GM18861 (cell line): ENCODE measurements at regions not wholly inside any gene's neighbourhood (a gene's known extent, or its start where the extent isn't known, plus 50 kb on each side); places are given as distances from the start of the nearest gene placed in this dataset.
"Not testable (repeated sequence)": the region's sequence is repeated elsewhere in the genome, so short reads cannot be mapped to it uniquely, and the experiment has no call there.

ENCODE experiments used
- ATAC-seq: cut with Tn5 transposase; IDR thresholded peaks from one replicate; pipeline ENCODE4 v1.9.1; 2021; ENCODE audit not compliant: unreplicated experiment

DNA sequence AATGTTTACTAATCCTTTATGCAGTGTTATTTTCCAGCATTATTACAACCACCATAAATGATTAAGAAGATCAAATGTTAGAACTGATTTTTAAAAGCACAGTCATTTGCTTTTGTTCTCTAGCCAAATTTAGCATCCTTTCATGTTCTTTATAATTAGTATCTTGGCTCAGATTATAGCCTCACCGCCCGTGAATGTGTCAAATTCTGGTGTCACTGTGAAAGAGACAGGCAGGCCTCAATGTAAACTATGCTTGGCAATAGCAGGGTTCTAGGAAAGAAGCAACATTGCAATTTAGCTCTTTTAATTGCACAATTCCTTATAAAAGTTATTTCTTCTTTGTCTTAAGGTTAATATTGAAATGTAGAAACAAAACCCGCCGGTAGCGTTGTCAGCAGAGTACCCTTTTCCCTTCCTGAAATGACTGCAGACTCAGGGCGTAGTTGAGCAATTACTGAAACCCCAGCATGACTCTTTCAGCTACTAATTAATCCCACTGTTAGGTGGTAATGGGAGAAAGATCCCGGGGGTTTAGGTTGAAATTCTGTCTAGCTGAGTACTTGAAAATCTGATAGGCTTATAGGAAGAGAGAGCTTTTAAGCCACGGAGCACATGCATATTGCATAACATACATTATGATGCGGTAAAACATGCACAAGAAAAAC is 1600.5 kb upstream of the SEL1L start:
- no peak for ATAC-seq

DNA sequence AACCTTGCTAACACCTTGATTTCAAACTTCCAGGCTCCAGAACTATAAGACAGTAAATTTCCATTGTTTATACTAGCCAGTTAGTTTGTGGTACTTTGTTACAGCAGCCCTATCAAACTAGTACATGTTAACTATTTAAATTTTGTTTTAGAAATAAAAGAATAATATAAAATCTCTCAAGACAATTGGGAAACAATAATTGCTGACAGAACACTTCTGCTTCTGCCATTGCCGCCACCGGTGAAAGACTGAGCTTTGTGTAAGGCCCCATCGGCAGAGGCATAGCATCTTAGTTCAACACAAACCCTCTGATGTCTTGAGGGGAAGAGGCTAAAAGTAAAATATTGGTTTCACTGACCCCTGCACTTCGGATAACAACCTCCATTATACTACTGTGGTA is 1607.1 kb upstream of the SEL1L start:
- ATAC-seq, result no peak

DNA sequence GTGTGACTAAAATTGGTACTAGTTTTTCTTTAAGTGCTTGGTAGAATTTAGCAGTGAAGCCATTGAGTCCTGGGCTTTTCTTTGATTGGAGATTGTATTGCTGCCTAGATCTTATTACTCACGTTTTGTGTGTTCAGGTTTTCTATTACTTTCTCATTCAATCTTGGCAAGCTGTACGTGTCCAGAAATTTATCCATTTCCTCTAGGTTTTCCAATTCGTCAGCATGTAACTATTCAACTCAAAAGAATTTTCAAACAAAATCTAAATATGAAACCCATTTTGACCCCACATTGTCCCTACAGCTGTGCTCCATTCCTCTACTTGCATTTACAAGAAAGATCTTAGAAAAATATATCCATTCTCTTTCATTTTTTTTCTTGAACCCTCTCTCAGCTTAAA is 1613.4 kb upstream of the SEL1L start:
- ATAC-seq, result no peak

DNA sequence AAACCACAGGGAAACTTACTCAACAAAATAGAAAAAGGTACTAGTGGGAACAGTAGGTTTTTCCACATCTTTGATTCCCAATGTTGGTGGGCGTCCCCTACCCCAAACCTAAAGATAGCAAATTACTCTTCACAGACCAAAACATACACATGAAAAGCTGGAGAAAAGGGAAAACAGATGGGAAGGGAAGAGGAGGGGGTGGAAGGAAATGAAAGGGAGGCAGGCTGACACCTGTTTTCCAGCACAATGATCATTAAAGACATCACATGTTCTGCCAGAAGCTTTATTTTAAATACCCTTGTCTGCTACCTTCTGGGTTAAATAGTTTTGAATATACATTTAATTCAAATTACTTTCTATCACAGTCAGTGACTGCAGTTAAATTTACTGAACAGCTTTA is 1617.9 kb upstream of the SEL1L start:
- ATAC-seq, result no peak

DNA sequence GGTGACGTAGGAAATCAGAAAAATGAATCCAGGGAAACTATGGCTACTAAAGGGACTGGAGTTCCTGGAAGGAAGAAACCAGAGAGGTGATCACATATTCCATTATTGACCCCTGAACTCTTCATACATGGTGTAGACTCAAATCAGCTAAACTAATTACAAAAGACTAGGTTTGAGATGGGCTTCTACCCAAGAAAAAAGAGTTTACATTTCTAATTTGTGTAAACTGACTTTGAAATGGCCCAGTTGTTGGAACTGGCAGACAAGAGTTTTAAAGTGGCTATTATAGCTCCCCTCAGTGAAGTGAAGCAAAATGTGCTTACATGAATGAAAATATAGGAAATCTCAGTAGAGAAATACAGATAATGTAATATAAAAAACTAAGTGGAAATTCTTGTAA is 1619.4 kb upstream of the SEL1L start:
- ATAC-seq, result no peak

DNA sequence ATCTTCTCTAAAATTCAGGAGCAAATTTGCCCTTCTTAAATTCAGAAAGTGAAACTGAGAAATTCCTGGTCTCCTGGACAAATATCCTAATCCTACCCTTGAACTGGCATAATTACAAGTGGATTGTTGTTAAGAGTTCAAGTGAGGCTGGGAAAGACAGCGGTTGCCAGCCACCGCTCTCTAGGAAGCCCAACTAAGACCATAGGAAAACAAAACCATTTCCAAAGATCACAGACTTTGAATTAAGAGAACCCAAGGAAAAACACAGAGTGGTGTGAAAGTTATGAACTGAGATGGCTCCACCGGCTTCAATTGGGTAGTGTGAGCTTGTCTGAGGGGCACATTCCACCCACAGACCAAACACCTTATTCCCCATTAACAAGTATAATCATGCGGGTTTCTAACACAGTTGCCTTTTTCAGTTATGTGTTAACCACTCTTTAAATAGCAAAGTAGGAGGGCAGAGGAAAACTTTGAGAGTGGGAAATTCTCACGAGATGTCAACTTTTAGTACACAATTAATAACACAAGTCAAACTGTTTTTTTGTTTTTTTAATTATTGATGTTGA is 1628.8 kb upstream of the SEL1L start:
- no peak for ATAC-seq

DNA sequence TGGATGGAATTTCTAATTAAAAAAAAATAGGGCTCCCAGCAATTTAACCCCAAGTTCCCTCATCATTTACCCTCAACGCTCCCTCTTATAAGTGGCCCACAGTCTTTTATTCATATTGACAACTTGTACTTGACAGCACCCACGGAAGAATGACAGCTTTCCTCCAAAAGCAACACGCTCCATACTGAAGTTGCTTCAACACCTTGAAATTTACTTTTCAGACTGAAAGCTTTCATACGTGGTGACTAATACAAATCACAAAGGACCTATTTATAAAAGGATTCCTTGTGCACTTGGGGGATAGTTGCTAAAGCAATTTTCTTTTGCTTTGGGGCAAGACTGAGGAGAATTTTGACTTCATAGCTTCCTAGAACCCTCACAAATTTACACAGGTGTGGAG is 1629.4 kb upstream of the SEL1L start:
- no peak for ATAC-seq

DNA sequence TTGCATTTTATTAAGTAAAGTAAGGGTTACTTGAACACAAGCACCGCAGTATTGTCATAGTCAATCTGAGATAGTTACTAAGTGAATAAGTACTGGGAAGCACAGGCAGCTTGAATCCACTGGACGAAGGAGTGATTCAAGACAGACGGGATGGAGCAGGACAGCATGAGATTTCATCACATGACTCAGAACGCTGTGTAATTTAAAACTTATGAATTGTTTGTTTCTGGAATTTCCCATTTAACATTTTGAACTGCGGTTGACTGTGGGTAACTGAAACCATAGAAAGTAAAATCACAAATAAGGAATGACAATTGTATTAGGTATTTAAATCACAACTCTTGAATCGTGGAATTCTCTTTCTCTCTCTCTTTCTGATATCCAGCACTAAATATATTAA is 1630.4 kb upstream of the SEL1L start:
- no peak for ATAC-seq

DNA sequence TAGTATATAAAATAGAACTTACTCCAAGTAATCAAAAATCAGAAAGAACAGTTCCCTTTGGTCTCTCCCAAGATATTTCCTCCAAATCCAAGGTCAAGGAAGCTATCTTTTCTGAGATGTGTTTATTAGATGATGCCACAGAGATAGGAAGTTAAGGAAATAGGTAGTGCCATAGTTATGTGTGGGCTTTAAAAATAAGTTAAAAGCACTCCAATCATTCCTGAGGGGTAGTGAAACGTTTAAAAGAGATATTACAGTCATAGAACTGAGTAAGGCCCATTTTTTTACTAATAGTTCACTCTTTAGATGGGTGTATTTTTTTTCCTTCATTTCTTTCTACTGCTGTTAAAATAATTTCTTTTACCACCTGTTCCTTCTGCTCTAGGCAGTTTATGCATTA is 1630.9 kb upstream of the SEL1L start:
- ATAC-seq, result no peak

DNA sequence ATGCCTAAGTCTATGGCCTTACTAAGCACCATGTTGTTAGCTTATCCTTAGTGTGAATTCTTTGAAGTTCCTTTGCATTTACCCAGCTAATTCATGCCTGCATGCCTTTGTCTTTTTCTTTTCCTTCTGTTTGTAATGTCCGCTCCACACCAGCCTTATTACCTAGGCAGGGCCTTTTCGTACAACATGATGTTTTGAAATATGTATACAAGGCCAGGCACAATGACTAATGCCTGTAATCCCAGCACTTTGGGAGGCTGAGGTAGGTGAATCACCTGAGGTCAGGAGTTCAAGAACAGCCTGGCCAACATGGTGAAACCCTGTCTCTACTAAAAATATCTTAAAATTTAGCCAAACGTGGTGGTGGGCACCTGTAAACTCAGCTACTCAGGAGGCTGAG is 1636.5 kb upstream of the SEL1L start:
- ATAC-seq, result no peak

DNA sequence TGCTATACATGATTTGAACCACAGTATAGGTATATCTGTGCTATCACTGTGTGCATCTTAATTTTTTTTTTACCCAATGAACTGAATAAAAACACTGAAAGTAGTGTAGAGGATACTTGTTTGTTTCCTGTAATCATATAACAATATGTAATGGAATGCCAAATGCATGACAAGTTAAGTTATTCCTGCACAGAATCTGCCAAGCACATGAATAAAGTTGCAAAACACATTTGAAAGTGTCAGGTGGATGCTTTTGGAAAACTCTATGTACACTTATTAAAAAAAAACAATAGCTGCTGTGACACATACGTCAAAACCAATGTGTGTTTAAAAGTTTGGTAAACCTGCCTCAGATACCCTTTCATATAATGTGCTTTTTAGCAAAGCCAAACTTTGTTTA is 1638.1 kb upstream of the SEL1L start:
- ATAC-seq, result no peak

DNA sequence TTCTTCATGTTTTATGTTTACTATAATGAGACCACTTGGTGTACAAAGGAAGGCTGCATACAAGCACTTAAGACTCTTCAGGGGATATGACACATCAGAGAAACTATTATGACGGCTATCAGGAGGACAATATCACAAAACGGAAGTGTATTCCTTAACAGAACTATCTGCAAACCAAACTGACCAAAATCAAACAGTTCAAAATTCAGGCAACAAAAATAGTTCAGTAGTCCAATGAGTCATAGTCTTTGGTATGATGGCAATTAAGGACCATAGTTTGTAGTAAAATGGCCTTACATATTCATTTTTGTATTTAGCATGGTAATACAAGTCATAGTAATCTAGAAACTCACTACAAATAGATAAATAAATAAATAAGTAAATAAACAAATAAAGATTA is 1638.7 kb upstream of the SEL1L start:
- ATAC-seq, result no peak

DNA sequence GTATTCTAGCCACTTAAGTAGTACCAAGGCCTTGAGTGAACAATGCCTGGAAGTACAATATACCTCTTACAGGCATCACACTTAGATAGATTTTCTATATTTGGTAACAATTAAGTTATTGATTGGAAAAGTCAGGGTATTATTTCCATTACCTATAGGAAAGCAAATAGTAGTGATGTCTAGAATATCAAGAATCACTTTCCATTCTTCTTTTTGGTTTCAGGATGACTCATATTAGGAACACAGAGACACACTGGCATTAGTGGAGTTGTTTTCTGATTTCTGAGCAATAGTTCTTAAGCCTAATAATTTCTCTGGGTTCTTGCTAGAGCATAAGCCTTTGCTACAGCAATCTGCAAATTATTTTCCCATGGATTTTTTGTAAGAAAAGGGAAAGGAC is 1640.0 kb upstream of the SEL1L start:
- ATAC-seq, result peak; percentile 77

DNA sequence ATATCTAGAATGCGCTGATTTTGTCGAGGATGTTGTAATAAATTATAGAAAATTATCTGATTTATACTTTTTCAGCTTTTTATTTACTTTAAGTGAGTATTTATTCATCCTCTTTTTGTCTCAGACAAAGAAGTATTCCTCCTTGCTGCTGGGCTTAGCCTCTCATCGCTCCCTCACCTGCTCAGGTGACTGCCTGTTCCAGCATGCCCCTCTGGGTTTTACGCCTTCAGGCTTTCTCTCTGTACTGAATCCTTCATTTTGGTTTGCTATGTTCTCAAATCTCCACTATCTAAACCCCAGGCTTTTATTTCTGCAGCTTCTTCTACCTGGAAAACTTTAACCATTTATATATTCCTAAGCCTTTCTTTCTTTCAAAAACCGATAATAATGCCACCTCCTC is 1650.9 kb upstream of the SEL1L start:
- no peak for ATAC-seq

DNA sequence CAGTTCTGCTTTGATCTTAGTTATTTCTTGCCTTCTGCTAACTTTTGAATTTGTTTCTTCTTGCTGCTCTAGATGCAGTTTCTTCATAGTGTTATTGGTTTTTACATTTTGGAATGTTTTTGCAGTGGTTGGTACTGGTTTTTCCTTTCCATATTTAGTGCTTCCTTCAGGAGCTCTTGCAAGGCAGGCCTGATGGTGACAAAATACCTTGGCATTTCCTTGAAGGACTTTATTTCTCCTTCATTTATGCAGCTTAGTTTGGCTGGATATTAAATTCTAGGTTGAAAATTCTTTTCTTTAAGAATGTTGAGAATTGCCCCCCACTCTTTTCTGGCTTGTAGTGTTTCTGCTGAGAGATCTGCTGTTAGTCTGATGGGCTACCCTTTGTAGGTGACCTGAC is 1654.7 kb upstream of the SEL1L start:
- ATAC-seq, result not testable (repeated sequence)

DNA sequence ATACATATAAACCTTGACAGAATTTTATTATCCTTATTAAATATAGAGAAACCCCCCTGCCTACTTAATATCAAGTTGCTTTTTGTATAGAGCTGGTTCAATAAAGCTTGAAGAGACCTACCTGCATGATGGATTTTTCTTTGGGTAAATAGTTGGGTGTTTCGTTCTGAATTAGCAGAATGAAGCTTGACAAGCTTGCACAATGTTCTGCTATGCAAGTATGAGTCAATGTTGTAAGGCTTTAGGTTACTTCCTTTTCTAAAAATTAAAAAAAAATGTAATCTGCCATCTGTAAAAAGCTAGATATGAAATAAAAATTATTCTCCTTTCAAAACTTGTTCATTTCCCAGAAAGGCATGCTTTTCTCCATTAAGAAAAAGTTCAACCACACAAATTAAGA is 1662.6 kb upstream of the SEL1L start:
- no peak for ATAC-seq

DNA sequence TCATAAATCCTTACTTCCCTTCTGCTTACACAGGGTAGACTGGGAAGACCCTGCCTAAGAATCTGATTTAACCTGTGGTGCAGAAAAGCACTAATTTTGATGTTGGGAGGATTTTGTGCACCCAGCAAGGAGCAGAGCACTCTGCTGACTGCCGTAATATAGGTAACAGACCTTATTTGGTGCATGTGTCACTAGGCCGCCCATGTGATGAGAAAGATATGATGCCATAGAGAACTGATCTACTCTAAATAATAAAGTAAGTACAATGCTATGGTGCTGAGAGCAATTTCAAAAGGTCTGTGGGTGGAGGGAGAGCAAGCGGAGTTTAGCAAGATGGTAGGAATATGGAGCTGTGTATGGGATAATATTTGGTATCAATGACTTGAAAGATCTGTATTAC is 1663.6 kb upstream of the SEL1L start:
- no peak for ATAC-seq

DNA sequence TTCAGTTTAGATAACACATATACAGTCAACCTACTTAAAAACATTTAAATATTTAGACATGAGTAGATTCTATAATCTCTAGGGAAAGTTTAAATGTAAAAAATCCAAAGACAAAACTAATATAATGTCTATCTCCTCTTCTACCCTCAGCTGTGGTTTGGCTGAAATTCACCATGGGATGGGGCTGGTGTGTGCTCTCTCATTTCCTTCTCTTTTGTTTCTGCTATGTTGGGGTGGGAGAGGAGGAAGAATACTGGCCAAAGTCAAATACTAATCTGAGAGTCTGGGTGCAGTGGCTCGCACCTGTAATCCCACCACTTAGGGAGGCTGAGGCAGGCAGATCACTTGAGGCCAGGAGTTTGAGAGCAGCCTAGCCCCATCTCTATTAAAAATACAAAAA is 1673.9 kb upstream of the SEL1L start:
- ATAC-seq, result no peak

DNA sequence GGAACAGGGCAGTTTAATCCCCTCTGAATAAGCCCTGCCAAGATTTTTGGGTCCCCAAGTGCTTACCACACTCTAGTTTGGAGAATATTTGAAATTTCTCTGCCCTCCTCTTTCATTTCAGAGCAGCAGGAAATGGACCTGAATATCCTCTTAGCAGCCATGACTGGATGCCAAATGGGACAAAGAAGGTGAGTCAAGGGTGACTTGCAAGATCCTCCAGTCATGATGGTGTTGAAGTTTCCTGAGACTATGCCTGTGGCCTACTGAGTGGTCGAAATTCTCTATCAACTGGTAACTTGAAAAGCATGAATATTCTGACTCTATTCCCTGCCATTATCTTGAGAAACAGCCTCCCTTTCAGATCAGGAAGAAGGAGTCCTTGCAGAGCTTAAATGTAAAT is 1674.7 kb upstream of the SEL1L start:
- no peak for ATAC-seq

DNA sequence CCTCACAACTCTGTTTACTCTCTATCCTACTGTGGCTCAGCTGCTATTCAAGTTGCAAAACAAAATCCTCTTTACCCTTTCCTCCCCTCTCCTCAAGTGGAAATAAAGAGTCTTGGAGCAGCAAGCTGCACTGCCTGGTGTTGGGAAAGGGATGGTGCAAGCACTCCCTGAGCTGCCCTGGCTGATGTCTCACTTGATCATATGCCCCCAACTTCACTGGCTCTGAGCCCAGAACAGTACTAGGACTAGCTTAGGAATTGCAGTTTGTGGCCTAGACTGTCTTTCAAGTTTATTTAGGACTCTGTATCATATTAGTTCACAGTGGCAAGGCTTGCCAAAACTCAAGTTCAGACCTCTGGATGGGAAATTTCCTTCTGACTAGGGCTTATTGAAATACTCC is 1683.8 kb upstream of the SEL1L start:
- ATAC-seq, result no peak

DNA sequence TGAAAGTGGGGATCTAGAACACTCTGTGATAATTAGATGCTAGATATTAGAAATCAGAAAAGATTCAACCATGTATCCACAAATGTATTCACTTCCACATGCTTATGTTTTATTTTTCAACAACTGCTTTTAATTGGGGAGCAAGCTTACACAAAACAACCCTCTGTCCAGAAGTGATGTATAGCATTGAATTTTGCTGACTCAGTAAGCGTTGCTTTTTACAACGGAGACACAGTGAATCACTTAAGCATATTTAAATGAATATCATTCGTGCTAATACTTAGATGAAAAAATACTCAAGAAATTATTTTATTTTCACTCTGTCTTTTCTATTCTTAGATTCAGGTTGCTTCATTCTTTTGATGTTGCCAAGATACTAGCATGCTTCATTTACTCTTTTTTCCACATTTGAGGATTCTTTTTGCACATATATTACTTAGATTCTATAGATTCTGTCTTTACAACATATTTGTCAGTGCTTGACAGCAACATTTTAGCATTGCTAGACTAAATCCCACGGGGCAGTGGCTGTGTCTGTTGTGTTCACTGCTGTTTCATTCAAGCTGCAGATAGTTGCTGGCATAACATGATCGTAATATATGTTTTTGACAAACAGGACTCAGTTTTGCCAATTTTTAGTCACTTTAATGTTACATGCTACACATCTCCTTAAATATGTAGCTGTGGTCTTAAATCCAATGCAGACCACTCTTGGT is 1714.4 kb upstream of the SEL1L start:
- ATAC-seq, result no peak

DNA sequence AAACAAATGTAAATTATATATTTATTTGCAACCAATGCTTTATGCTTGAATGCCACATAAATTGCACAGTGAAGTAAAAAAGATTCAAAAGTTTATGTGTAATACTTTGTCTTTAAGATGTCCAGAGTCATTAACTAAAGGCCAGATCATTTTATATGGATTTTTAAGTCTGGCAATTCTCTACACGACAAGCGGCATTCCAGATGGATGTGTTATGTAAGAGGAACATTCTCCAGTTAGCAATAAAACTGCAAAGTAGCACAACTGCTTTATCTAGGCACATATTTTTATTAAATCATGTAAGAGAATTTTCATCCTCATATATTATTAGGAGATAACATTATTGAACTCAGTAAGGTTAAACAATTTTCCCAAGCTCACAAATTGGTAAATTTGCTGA is 1717.7 kb upstream of the SEL1L start:
- ATAC-seq, result no peak

DNA sequence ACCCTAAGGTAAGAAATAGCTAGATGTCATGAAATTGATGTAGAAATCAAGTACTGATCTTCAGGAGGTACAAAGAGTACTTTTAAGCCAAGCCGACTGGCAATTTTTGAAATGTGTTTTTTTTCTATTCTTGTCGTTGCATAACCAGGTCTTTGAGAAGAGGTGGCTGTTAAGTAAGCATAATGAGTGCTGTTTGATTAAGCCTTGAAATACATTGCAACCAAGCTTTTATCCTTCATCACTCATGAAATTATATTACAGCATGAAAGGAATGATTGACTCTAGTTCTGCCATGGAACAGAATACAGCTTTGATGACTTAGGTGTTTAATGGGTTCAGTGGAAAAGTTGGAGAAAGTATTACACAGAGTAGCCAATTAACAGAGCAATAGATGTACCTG is 1720.2 kb upstream of the SEL1L start:
- ATAC-seq, result no peak
